ENCODE measurements at regions not wholly inside any gene's neighbourhood (a gene's known extent, or its start where the extent isn't known, plus 50 kb on each side); places are given as distances from the start of the nearest gene placed in this dataset.

DNA sequence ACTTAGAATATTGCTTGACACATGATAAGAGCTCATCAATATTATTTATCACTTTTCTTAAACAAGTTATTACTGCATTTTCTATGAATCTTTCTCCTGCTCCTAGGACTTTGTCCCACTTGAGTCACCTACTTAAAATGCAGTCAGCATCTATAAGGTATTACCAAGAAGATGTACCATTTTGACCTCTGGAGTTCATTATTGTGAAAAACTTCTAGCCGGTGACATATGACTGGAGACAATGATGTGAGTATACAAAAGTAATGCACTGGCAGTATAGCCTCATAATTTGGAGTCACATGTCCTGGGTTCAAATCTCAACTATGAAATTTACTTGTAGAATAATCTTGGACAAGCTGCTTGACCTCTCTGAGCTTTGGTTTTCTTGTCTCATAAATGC is 278.5 kb downstream of the PLPP3 start:
- 100% methylated on average over 1 of the region's 1 CpG for WGBS (ENCODE audit: insufficient coverage, insufficient replicate concordance, low lambda C conversion rate, missing lambda C conversion rate)
- no peak for TF ChIP-seq EP300 (IDR thresholded peaks at IDR 0.05; ENCODE audit: borderline replicate concordance in 1 of 2, control insufficient read depth in 1 of 2, low read depth in 2 of 2, low read length in 2 of 2)
- RAD21 ChIA-PET (ENCODE audit: unreplicated experiment) = interaction anchor here (0.7 to 1.1 kb wide), 3 partner anchors 10 to 614 kb away, joined by 4 to 5 read pairs (median 4); no protein-coding TSS in a partner anchor
- Histone ChIP-seq H3K4me3 (no peak overlapping the region), H4K20me1 (ENCODE audit: control insufficient read depth, insufficient read depth) (no peaks in the 10 kb centered on the region), H2AFZ (ENCODE audit: control insufficient read depth, low read depth, low read length) (no peak overlapping the region), H3K9ac (ENCODE audit: control insufficient read depth, insufficient read depth, low read length) (no peak overlapping the region), H3K9me3 (replicated peaks; ENCODE audit: control insufficient read depth, insufficient read depth, low read length) (no peaks in the 10 kb centered on the region), H3K27ac (ENCODE audit: control insufficient read depth, insufficient read depth) (no peak overlapping the region), H3K79me2 (ENCODE audit: control insufficient read depth, insufficient read depth, low read length) (no peaks in the 10 kb centered on the region), H3K27me3 (replicated peaks in 1 of 2; ENCODE audit: control insufficient read depth in 2 of 2, insufficient read depth in 2 of 2, low read length in 1 of 2) (peaks cover 0 to 2% of the 10 kb centered on the region in 2 experiments; a peak in 2 of 4 replicates), H3K4me1 (ENCODE audit: control insufficient read depth, insufficient read depth, low read length) (no peaks in the 10 kb centered on the region), H3K36me3 (ENCODE audit: control insufficient read depth in 2 of 2, insufficient read depth in 2 of 2, low read length in 1 of 2) (no peaks in the 10 kb centered on the region), H3K4me2 (ENCODE audit: control insufficient read depth, insufficient read depth) (no peak overlapping the region)
- no TSS peak for BruUV-seq (replicated peaks)
- SMC1A ChIA-PET (ENCODE audit: uncharacterized antibody, unreplicated experiment) = interaction anchor here (0.6 to 3.2 kb wide), 9 partner anchors 9 to 439 kb away, joined by 3 to 9 read pairs (median 4); no protein-coding TSS in a partner anchor
- DNase-seq (ENCODE audit: low read depth, low spot score) (no peak), ATAC-seq (no peak), FAIRE-seq (no peak)
- intact Hi-C loops (cut with micrococcal nuclease; ENCODE audit: unreplicated experiment) = no loop called here
- CTCF ChIA-PET = interaction anchor here (0.7 to 0.9 kb wide), 2 partner anchors 14 to 20 kb away, joined by 3 to 4 read pairs; no protein-coding TSS in a partner anchor
- POLR2A ChIA-PET = interaction anchor here (0.6 to 1.1 kb wide), 2 partner anchors 30 to 1322 kb away, joined by 3 to 5 read pairs; no protein-coding TSS in a partner anchor
- in situ Hi-C loops (cut with MboI) = no loop called here

DNA sequence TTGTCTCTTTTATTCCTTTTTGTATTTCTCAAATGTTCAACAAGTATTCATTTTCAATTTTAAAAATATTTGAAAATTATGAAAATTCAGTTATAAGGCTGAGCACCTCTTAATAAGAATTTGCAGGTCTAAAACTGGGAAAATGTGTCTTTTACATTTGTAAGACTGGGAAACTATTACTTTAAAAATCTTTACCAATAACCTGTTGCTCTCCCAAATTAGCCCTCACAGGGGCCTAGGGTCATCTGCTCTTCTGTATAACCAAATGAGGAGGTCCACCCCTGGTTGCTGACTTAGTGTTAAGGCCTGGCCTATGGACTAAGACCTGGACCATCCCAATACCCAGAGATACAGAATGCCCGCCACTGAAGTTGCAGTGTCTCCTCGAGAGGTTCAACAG is 280.5 kb downstream of the PLPP3 start:
- H3K36me3 ChIP-seq (ENCODE audit: control insufficient read depth in 2 of 2, insufficient read depth in 2 of 2, low read length in 1 of 2) = no peaks in the 10 kb centered on the region
- ChIA-PET SMC1A (ENCODE audit: uncharacterized antibody, unreplicated experiment) (no interaction called here), CTCF (no interaction called here), POLR2A (no interaction called here), RAD21 (ENCODE audit: unreplicated experiment) (no interaction called here)
- no peak overlapping the region for H3K27ac ChIP-seq (ENCODE audit: control insufficient read depth, insufficient read depth)
- no peaks in the 10 kb centered on the region for H3K9me3 ChIP-seq (replicated peaks; ENCODE audit: control insufficient read depth, insufficient read depth, low read length)
- no peak for FAIRE-seq
- in situ Hi-C loops (cut with MboI) (no loop called here), intact Hi-C loops (cut with micrococcal nuclease; ENCODE audit: unreplicated experiment) (no loop called here)
- no peak for DNase-seq (ENCODE audit: low read depth, low spot score)
- 11% methylated on average over 2 of the region's 2 CpGs for whole genome bisulfite sequencing (ENCODE audit: insufficient coverage, insufficient replicate concordance, low lambda C conversion rate, missing lambda C conversion rate)
- H3K4me3 ChIP-seq = no peak overlapping the region
- no TSS peak for BruUV-seq (replicated peaks)
- H4K20me1 ChIP-seq (ENCODE audit: control insufficient read depth, insufficient read depth) = no peaks in the 10 kb centered on the region
- H3K9ac ChIP-seq (ENCODE audit: control insufficient read depth, insufficient read depth, low read length) = no peak overlapping the region
- H3K4me1 ChIP-seq (ENCODE audit: control insufficient read depth, insufficient read depth, low read length) = no peaks in the 10 kb centered on the region
- no peak for ATAC-seq
- TF ChIP-seq EP300 (IDR thresholded peaks at IDR 0.05; ENCODE audit: borderline replicate concordance in 1 of 2, control insufficient read depth in 1 of 2, low read depth in 2 of 2, low read length in 2 of 2) = no peak
- no peak for TF ChIP-seq CEBPB (IDR thresholded peaks at IDR 0.05; ENCODE audit: borderline replicate concordance in 1 of 2, low read depth in 2 of 2, low read length in 2 of 2)
- no peak for TF ChIP-seq CBFB (IDR thresholded peaks at IDR 0.05; ENCODE audit: low read depth)
- TF ChIP-seq, protein P1, sequence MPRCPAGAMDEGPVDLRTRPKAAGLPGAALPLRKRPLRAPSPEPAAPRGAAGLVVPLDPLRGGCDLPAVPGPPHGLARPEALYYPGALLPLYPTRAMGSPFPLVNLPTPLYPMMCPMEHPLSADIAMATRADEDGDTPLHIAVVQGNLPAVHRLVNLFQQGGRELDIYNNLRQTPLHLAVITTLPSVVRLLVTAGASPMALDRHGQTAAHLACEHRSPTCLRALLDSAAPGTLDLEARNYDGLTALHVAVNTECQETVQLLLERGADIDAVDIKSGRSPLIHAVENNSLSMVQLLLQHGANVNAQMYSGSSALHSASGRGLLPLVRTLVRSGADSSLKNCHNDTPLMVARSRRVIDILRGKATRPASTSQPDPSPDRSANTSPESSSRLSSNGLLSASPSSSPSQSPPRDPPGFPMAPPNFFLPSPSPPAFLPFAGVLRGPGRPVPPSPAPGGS (IDR thresholded peaks at IDR 0.05; ENCODE audit: borderline replicate concordance, insufficient read depth, low read depth, low read length, poor library complexity, severe bottlenecking) = no peak
- no peak for TF ChIP-seq ATF3 (IDR thresholded peaks at IDR 0.05; ENCODE audit: borderline replicate concordance, extremely low read depth, low read depth, low read length)
- no peak for TF ChIP-seq POLR2AphosphoS2 (IDR thresholded peaks at IDR 0.05; ENCODE audit: low read depth, low read length)
- TF ChIP-seq NFYA (IDR thresholded peaks at IDR 0.05; ENCODE audit: borderline replicate concordance, low read depth, low read length) = no peak
- TF ChIP-seq TARDBP (IDR thresholded peaks at IDR 0.05; ENCODE audit: borderline replicate concordance) = no peak
- TF ChIP-seq, protein P2, sequence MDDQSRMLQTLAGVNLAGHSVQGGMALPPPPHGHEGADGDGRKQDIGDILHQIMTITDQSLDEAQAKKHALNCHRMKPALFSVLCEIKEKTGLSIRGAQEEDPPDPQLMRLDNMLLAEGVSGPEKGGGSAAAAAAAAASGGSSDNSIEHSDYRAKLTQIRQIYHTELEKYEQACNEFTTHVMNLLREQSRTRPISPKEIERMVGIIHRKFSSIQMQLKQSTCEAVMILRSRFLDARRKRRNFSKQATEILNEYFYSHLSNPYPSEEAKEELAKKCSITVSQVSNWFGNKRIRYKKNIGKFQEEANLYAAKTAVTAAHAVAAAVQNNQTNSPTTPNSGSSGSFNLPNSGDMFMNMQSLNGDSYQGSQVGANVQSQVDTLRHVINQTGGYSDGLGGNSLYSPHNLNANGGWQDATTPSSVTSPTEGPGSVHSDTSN (IDR thresholded peaks at IDR 0.05; ENCODE audit: insufficient replicate concordance, low read depth, low read length) = no peak
- H3K27me3 ChIP-seq (replicated peaks in 1 of 2; ENCODE audit: control insufficient read depth in 2 of 2, insufficient read depth in 2 of 2, low read length in 1 of 2) = peaks cover 0 to 2% of the 10 kb centered on the region in 2 experiments; a peak in 2 of 4 replicates
- no peak overlapping the region for H3K4me2 ChIP-seq (ENCODE audit: control insufficient read depth, insufficient read depth)
- H3K79me2 ChIP-seq (ENCODE audit: control insufficient read depth, insufficient read depth, low read length) = no peaks in the 10 kb centered on the region
- H2AFZ ChIP-seq (ENCODE audit: control insufficient read depth, low read depth, low read length) = no peak overlapping the region
